H9 (cell line): ENCODE measurements at regions not wholly inside any gene's neighbourhood (a gene's known extent, or its start where the extent isn't known, plus 50 kb on each side); places are given as distances from the start of the nearest gene placed in this dataset.

ENCODE experiments used
- DNase-seq: peaks from one replicate; pipeline ENCODE4 v3.0.0-alpha.2; 2017
- H2AFZ ChIP-seq: one replicate; pipeline ENCODE4 v1.6.1; 2013; ENCODE audit warnings: mild to moderate bottlenecking, low read length, control low read depth, moderate library complexity
- H2AK5ac ChIP-seq: 2 replicates; pipeline ENCODE4 v1.6.1; 2013; ENCODE audit warnings: low read length, control low read depth, mixed read lengths; ENCODE audit not compliant: insufficient read length
- H2BK120ac ChIP-seq: one replicate; pipeline ENCODE4 v1.6.1; 2013; ENCODE audit warnings: low read depth, mild to moderate bottlenecking, low read length, control low read depth, inconsistent platforms; ENCODE audit not compliant: poor library complexity, severe bottlenecking
- H2BK12ac ChIP-seq: 2 replicates; pipeline ENCODE4 v1.6.1; 2013; ENCODE audit warnings: low read length, control low read depth, mixed read lengths, low read depth; ENCODE audit not compliant: insufficient read length
- H2BK15ac ChIP-seq: 2 replicates; pipeline ENCODE4 v1.6.1; 2013; ENCODE audit warnings: low read depth, low read length, control low read depth
- H2BK20ac ChIP-seq: one replicate; pipeline ENCODE4 v1.6.1; 2013; ENCODE audit warnings: low read depth, mild to moderate bottlenecking, low read length, control low read depth, inconsistent platforms; ENCODE audit not compliant: poor library complexity, severe bottlenecking
- H2BK5ac ChIP-seq: 2 replicates; pipeline ENCODE4 v1.6.1; 2013; ENCODE audit warnings: low read length, control low read depth, mixed read lengths; ENCODE audit not compliant: insufficient read length
- H3K14ac ChIP-seq: 2 replicates; pipeline ENCODE4 v1.6.1; 2013; ENCODE audit warnings: low read length, control low read depth; ENCODE audit not compliant: insufficient read depth
- H3K18ac ChIP-seq: 2 replicates; pipeline ENCODE4 v1.6.1; 2013; ENCODE audit warnings: low read depth, mild to moderate bottlenecking, mixed read lengths, low read length, control low read depth; ENCODE audit not compliant: insufficient read length
- H3K23ac ChIP-seq: 2 replicates; pipeline ENCODE4 v1.6.1; 2013; ENCODE audit warnings: low read length, control low read depth, mixed read lengths, low read depth; ENCODE audit not compliant: insufficient read length
- H3K23me2 ChIP-seq: 2 replicates; pipeline ENCODE4 v1.6.1; 2013; ENCODE audit warnings: low read depth, mild to moderate bottlenecking, mixed read lengths, low read length, control low read depth; ENCODE audit not compliant: insufficient read length, poor library complexity, severe bottlenecking
- H3K27ac ChIP-seq: 2 replicates; pipeline ENCODE4 v1.5.1; 2013; ENCODE audit warnings: low read length, control low read depth, mixed read lengths, low read depth; ENCODE audit not compliant: insufficient read length
- H3K27me3 ChIP-seq: 2 replicates; pipeline ENCODE4 v1.6.1; 2013; ENCODE audit warnings: low read length, control low read depth, inconsistent platforms; ENCODE audit not compliant: insufficient read depth
- H3K4ac ChIP-seq: 2 replicates; pipeline ENCODE4 v1.6.1; 2013; ENCODE audit warnings: low read depth, mild to moderate bottlenecking, control low read depth, inconsistent platforms, low read length, moderate library complexity
- H3K4me1 ChIP-seq: 2 replicates; pipeline ENCODE4 v1.6.1; 2013; ENCODE audit warnings: low read length, control low read depth, inconsistent platforms; ENCODE audit not compliant: insufficient read depth
- H3K4me2 ChIP-seq: 2 replicates; pipeline ENCODE4 v1.6.1; 2013; ENCODE audit warnings: low read length, control low read depth, mixed read lengths; ENCODE audit not compliant: insufficient read length, insufficient read depth
- H3K56ac ChIP-seq: 2 replicates; pipeline ENCODE4 v1.6.1; 2013; ENCODE audit warnings: low read depth, mild to moderate bottlenecking, mixed read lengths, low read length, control low read depth; ENCODE audit not compliant: insufficient read length
- H3K79me1 ChIP-seq: 2 replicates; pipeline ENCODE4 v1.6.1; 2013; ENCODE audit warnings: low read depth, mild to moderate bottlenecking, moderate library complexity, low read length, control low read depth, inconsistent platforms; ENCODE audit not compliant: insufficient read depth, poor library complexity, severe bottlenecking
- H3K79me2 ChIP-seq: 2 replicates; pipeline ENCODE4 v1.6.1; 2013; ENCODE audit warnings: low read length, control low read depth, inconsistent platforms; ENCODE audit not compliant: insufficient read depth
- H3K9ac ChIP-seq: 2 replicates; pipeline ENCODE4 v1.6.1; 2013; ENCODE audit warnings: low read length, control low read depth, mixed read lengths; ENCODE audit not compliant: insufficient read length; ENCODE audit errors: extremely low read depth
- H3K9me3 ChIP-seq: one replicate; pipeline ENCODE4 v1.6.1; 2013; ENCODE audit warnings: low read depth, low read length, inconsistent platforms; ENCODE audit not compliant: control insufficient read depth
- H3T11ph ChIP-seq: one replicate; pipeline ENCODE4 v1.6.1; 2013; ENCODE audit warnings: mild to moderate bottlenecking, low read length, control low read depth, inconsistent platforms
- H4K20me1 ChIP-seq: one replicate; pipeline ENCODE4 v1.6.1; 2013; ENCODE audit not compliant: control insufficient read depth, insufficient read length, insufficient read depth
- H4K5ac ChIP-seq: 2 replicates; pipeline ENCODE4 v1.6.1; 2013; ENCODE audit warnings: low read depth, mild to moderate bottlenecking, mixed read lengths, low read length, control low read depth; ENCODE audit not compliant: insufficient read length
- H4K8ac ChIP-seq: replicated peaks from 2 replicates; pipeline ENCODE4 v1.6.1; 2013; ENCODE audit warnings: low read length, control low read depth, mixed read lengths, low read depth; ENCODE audit not compliant: insufficient read length
- H4K91ac ChIP-seq: 2 replicates; pipeline ENCODE4 v1.6.1; 2013; ENCODE audit warnings: low read depth, mild to moderate bottlenecking, moderate library complexity, mixed read lengths, low read length, control low read depth; ENCODE audit not compliant: insufficient read length
- H3K27ac Mint-ChIP-seq, 3 experiments: 2 replicates in 2 of 3; 3 replicates in 1 of 3; pipeline ENCODE4 v1.8.0; 2020 to 2021; ENCODE audit warnings: mixed read lengths in 3 of 3, mild to moderate bottlenecking in 1 of 3, moderate library complexity in 1 of 3
- H3K27me3 Mint-ChIP-seq: 2 replicates; pipeline ENCODE4 v1.8.0; 2021; ENCODE audit warnings: low read depth, mild to moderate bottlenecking, moderate library complexity, mixed read lengths
- H3K36me3 Mint-ChIP-seq, 3 experiments: 2 replicates in 2 of 3; 3 replicates in 1 of 3; pipeline ENCODE4 v1.8.0; 2020 to 2021; ENCODE audit warnings: low read depth in 3 of 3, mixed read lengths in 3 of 3; ENCODE audit not compliant: insufficient read depth in 1 of 3
- H3K4me1 Mint-ChIP-seq, 2 experiments: 2 replicates each; pipeline ENCODE4 v1.8.0; 2020; ENCODE audit warnings: mixed read lengths in 2 of 2
- H3K4me3 Mint-ChIP-seq, 2 experiments: 2 replicates in 1 of 2; 3 replicates in 1 of 2; pipeline ENCODE4 v1.8.0; 2020 to 2021; ENCODE audit warnings: mild to moderate bottlenecking in 2 of 2, mixed read lengths in 2 of 2, moderate library complexity in 1 of 2
- H3K9me3 Mint-ChIP-seq, 2 experiments: 2 replicates in 1 of 2; 3 replicates in 1 of 2; pipeline ENCODE4 v1.8.0; 2020; ENCODE audit warnings: mild to moderate bottlenecking in 2 of 2, mixed read lengths in 2 of 2, moderate library complexity in 1 of 2
- CTCF ChIP-seq: fragments of 200-600 bp; sonication (generic); conservative IDR thresholded peaks from 3 replicates; pipeline ENCODE4 v1.8.0; 2021; ENCODE audit warnings: antibody characterized with exemption, mild to moderate bottlenecking
- WGBS: extraction: QIAGEN DNeasy Blood & Tissue Kit; methylation state at CpG from one replicate; pipeline ENCODE4 v1.1.7; 2013; ENCODE audit warnings: missing lambda C conversion rate, low lambda C conversion rate, mixed read lengths; ENCODE audit not compliant: insufficient read length; ENCODE audit errors: extremely low coverage; 5-methylcytosine and 5-hydroxymethylcytosine counted together

GRCh38 chr4:28469886-28470285 is 1609.2 kb downstream of the STIM2 start:
- Histone ChIP-seq H4K20me1 (no peaks in the 10 kb centered on the region), H3K4ac (no peak overlapping the region), H3K23me2 (no peaks in the 10 kb centered on the region), H3K9ac (no peak overlapping the region), H2AFZ (no peak overlapping the region), H2BK120ac (no peak overlapping the region), H3K14ac (no peak overlapping the region), H3K23ac (no peak overlapping the region), H3K9me3 (no peaks in the 10 kb centered on the region), H3K56ac (no peak overlapping the region), H3K79me2 (no peaks in the 10 kb centered on the region), H2BK15ac (no peak overlapping the region), H3K4me1 (no peaks in the 10 kb centered on the region), H3K18ac (no peak overlapping the region), H4K5ac (no peak overlapping the region), H3K27ac (no peak overlapping the region), H3K79me1 (no peaks in the 10 kb centered on the region), H2AK5ac (no peak overlapping the region), H4K8ac (no peak overlapping the region), H2BK20ac (no peak overlapping the region), H3K27me3 (no peaks in the 10 kb centered on the region), H2BK12ac (no peak overlapping the region), H2BK5ac (no peak overlapping the region), H4K91ac (no peak overlapping the region), H3K4me2 (no peak overlapping the region), H3T11ph (no peak overlapping the region)
- no peak for DNase-seq
- Mint-ChIP-seq H3K36me3 (no peaks in the 10 kb centered on the region), H3K9me3 (peaks cover 0 to 2% of the 10 kb centered on the region in 2 experiments; a peak in 1 of 5 replicates), H3K4me3 (no peak overlapping the region), H3K27ac (no peak overlapping the region), H3K27me3 (no peaks in the 10 kb centered on the region; the same call in 1 of the 2 replicates), H3K4me1 (no peaks in the 10 kb centered on the region)
- no CpG with 5 or more reads among the region's 2 CpGs for WGBS
- no peak for TF ChIP-seq CTCF
